ENCODE measurements at regions not wholly inside any gene's neighbourhood (a gene's known extent, or its start where the extent isn't known, plus 50 kb on each side); places are given as distances from the start of the nearest gene placed in this dataset.

DNA sequence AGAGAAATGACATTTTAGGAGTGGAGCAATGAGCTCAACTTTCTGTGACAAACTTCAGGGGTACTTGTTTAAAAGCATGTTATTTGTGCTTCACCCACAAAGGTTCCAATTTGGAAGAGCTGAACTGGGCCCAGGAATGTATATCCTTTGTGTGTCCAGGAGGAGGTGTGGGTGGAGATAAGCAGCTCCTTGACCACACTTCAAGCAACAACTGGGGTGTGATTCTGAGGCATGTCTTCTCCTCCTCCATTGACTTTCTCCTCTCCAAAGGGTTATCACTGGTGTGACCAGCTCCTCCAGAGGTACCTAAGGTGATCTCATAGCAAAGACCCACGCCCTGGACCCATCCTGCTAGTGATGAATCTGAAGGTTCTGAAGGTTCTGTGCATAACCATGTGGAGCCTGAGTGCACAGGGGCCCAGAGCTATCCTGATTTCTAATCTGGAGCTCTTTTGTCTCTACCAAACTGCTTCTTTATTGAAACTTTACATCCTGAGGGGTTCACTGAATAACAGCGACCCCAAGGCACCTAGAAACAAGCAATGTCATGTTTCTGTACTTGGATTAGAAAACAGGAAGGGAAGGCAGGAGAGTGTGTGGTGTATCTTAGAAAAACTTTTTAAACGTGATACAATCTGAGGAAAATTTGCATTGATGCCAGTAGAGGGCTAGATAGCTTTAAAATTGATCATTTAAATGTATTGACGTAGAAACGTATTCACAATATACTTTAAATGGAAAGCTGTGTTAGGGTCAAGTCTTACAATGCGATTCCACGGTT lies 60.9 kb upstream of the CD93 start (continued):
- TF ChIP-seq PKNOX1 (IDR thresholded peaks at IDR 0.05) (no peak), KLF5 (IDR thresholded peaks at IDR 0.05; ENCODE audit: partially characterized antibody) (no peak)

DNA sequence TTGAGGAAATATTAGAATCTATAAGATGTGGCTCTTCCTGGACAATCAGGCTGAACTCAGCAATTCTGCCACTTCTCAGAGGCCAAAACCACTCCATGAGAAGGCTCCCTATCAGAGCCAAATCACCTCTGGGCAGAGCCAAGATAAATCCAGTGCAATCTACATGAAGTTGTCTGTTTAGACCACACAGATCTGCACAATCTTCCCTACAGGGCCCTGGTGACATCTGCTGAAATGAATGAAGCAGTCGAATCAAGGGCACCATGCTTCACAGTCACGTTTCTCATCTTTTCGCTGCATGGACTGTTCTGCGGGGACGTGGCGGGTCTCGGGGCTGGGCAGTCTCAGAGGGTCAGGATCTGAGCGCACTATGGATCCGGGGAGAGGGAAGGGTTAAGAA lies 60.1 kb upstream of the CD93 start:
- DNase-seq (ENCODE audit: low read depth, low spot score) (no peak), ATAC-seq (no peak), FAIRE-seq (no peak)
- in situ Hi-C loops (cut with MboI): no loop called here
- no peak overlapping the region for H2AFZ ChIP-seq (ENCODE audit: control insufficient read depth, low read depth, low read length)
- H3K9me3 ChIP-seq (replicated peaks; ENCODE audit: control insufficient read depth, insufficient read depth, low read length): no peaks in the 10 kb centered on the region
- no peaks in the 10 kb centered on the region for H3K79me2 ChIP-seq (ENCODE audit: control insufficient read depth, insufficient read depth, low read length)
- BruUV-seq (replicated peaks): no TSS peak
- no peaks in the 10 kb centered on the region for H3K36me3 ChIP-seq (ENCODE audit: control insufficient read depth in 2 of 2, insufficient read depth in 2 of 2, low read length in 1 of 2)
- no peak overlapping the region for H3K9ac ChIP-seq (ENCODE audit: control insufficient read depth, insufficient read depth, low read length)
- 83% methylated on average over 9 of the region's 9 CpGs for WGBS (ENCODE audit: insufficient coverage, insufficient replicate concordance, low lambda C conversion rate, missing lambda C conversion rate)
- no peak overlapping the region for H3K4me2 ChIP-seq (ENCODE audit: control insufficient read depth, insufficient read depth)
- ChIA-PET POLR2A (interaction anchor here (1.3 to 1.9 kb wide), 3 partner anchors 28 to 55 kb away, joined by 3 to 5 read pairs (median 4); no protein-coding TSS in a partner anchor), RAD21 (ENCODE audit: unreplicated experiment) (interaction anchor here (1.0 to 2.7 kb wide), 7 partner anchors 10 to 89 kb away, joined by 3 to 16 read pairs (median 3); no protein-coding TSS in a partner anchor), SMC1A (ENCODE audit: uncharacterized antibody, unreplicated experiment) (interaction anchor here (0.8 to 7.1 kb wide), 13 partner anchors 14 to 89 kb away, joined by 3 to 58 read pairs (median 7); no protein-coding TSS in a partner anchor), CTCF (interaction anchor here (1.0 to 1.8 kb wide), 8 partner anchors 8 to 95 kb away, joined by 3 to 5 read pairs (median 4); no protein-coding TSS in a partner anchor)
- no peak overlapping the region for H3K27ac ChIP-seq (ENCODE audit: control insufficient read depth, insufficient read depth)
- intact Hi-C loops (cut with micrococcal nuclease; ENCODE audit: unreplicated experiment): no loop called here
- H3K4me3 ChIP-seq: no peak overlapping the region
- H4K20me1 ChIP-seq (ENCODE audit: control insufficient read depth, insufficient read depth): no peaks in the 10 kb centered on the region
- H3K4me1 ChIP-seq (ENCODE audit: control insufficient read depth, insufficient read depth, low read length): peaks cover 41% of the 10 kb centered on the region
- H3K27me3 ChIP-seq (replicated peaks in 1 of 2; ENCODE audit: control insufficient read depth in 2 of 2, insufficient read depth in 2 of 2, low read length in 1 of 2): no peaks in the 10 kb centered on the region
- TF ChIP-seq TAF1 (IDR thresholded peaks at IDR 0.05; ENCODE audit: borderline replicate concordance, low read depth, low read length) (no peak), CREM (IDR thresholded peaks at IDR 0.05; ENCODE audit: low read depth) (no peak), ATF7 (IDR thresholded peaks at IDR 0.05; ENCODE audit: low read depth) (no peak), ZNF217 (IDR thresholded peaks at IDR 0.05) (no peak), ZNF274 (IDR thresholded peaks at IDR 0.05; ENCODE audit: insufficient read depth, insufficient read length) (no peak), MTA3 (IDR thresholded peaks at IDR 0.05; ENCODE audit: borderline replicate concordance, low read length) (no peak), ATF2 (IDR thresholded peaks at IDR 0.05; ENCODE audit: low read length) (no peak), SREBF1 (IDR thresholded peaks at IDR 0.05; ENCODE audit: low read length) (no peak), PAX5 (IDR thresholded peaks at IDR 0.05; ENCODE audit: borderline replicate concordance, low read depth, low read length) (no peak), YY1 (IDR thresholded peaks at IDR 0.05; ENCODE audit: low read depth, low read length) (no peak), TCF3 (IDR thresholded peaks at IDR 0.05; ENCODE audit: borderline replicate concordance, insufficient read depth, low read depth, low read length) (no peak), NR2F1 (conservative IDR thresholded peaks at IDR 0.05) (no peak), NR2C1 (IDR thresholded peaks at IDR 0.05) (no peak), MLLT1 (IDR thresholded peaks at IDR 0.05) (no peak), KLF5 (IDR thresholded peaks at IDR 0.05; ENCODE audit: partially characterized antibody) (no peak)

Measured in GM12878 (cell line).